Urothelium cell line (cell line): ENCODE measurements at regions not wholly inside any gene's neighbourhood (a gene's known extent, or its start where the extent isn't known, plus 50 kb on each side); places are given as distances from the start of the nearest gene placed in this dataset.

ENCODE experiments used
- DNase-seq: peaks from one replicate; pipeline ENCODE4 v3.0.0; 2011; ENCODE audit warnings: low spot score, mixed read lengths
- FAIRE-seq: peaks from 2 replicates; lab custom pipeline; 2011; peaks lifted over from hg19 to GRCh38; lab: Jason Lieb, UNC

GRCh38 chr2:242020196-242021004 lies 150.9 kb downstream of the RTP5 start:
- no peak for DNase-seq
- no peak for FAIRE-seq

- FAIRE-seq (no peak), DNase-seq (no peak)
Observed at GRCh38 chr2:242022550-242023290, 153.2 kb downstream of the RTP5 start.

DNA sequence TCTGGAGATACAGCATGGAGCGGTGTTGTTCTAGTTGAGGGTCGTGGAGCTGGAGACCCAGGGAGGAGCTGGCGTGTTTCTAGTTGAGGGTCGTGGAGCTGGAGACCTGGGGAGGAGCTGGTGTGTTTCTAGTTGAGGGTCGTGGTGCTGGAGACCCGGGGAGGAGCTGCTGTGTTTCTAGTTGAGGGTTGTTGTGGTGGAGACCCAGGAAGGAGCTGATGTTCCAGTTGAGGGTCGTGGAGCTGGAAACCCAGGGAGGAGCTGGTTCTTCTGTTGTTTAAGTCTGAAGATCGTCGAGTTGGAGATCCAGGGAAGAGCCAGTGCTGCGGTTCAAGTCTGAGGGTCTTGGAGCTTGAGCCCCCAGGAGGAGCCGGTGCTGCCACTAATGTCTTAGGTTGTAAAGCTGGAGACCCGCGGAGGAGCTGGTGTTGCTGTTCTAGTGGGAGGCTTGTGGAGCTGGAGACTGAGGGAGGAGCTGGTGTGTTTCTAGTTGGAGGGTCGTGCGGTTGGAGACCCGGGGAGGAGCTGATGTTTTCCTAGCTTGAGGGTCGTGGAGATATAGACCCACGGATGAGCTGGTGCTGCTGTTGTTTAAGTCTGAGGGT lies 155.3 kb downstream of the RTP5 start:
- FAIRE-seq (no peak), DNase-seq (no peak)

GRCh38 chr2:242027676-242028450 lies 158.3 kb downstream of the RTP5 start:
- no peak for FAIRE-seq

DNA sequence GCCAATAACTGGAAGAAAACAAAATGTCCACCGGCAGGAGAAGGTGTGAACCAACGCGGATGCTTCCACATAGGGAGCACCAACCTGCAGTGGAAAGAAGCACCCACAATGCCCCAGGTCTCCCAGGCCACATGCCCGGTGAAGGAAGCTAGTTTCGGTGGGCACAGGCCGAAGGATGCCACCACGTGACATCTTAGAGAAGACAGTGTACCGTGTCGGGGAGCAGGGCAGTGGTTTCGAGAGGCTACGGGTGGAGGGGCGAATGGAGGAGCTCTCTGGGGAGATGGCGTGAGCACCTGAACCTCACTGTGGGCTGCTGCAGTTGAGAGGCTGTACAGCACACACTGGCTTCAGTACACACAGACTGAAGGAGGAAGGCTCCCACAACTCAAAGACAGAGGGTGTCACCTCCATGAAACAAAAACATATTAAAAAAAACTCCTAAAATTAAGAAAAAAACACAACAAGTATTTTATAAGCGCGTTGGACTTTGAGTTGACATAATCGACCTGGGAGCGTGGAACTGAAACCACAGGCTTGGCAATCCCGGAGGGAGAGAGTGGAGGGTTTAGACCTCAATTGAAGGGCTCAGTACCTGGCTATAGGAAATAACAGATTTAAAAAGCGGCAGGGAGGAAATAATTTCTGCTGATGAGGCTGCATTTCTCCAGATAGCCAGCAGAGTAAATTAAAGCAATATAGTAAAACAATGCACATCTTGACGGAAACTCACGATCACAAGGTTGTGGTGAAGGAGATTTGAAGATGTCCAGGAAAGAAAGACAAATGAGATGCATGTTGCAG lies 160.1 kb downstream of the RTP5 start:
- no peak for FAIRE-seq

More at GRCh38 chr2:242027676-242028450, 158.3 kb downstream of the RTP5 start:
- no peak for DNase-seq

DNA sequence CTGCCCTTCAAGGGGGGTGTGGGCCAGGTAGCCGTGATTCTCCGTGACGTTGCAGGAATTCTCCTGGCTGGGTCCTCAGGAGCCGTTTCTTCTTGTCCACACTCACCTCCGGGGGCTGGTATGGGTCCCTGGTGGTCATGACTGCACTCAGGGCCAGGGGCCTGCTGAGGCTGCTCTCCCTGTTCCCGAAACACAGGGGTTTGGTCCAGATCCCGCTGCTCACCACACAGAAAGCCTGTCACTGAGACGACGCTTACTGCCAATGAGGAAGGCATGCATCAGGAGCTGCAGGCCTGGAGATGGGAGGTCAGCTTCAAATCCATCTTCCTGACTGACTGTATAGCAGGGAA lies 160.7 kb downstream of the RTP5 start:
- DNase-seq (no peak), FAIRE-seq (no peak)

More for the DNA sequence above, 160.1 kb downstream of the RTP5 start:
- no peak for DNase-seq

GRCh38 chr2:242030858-242031257 lies 161.3 kb downstream of the RTP5 start:
- DNase-seq (no peak), FAIRE-seq (no peak)

DNA sequence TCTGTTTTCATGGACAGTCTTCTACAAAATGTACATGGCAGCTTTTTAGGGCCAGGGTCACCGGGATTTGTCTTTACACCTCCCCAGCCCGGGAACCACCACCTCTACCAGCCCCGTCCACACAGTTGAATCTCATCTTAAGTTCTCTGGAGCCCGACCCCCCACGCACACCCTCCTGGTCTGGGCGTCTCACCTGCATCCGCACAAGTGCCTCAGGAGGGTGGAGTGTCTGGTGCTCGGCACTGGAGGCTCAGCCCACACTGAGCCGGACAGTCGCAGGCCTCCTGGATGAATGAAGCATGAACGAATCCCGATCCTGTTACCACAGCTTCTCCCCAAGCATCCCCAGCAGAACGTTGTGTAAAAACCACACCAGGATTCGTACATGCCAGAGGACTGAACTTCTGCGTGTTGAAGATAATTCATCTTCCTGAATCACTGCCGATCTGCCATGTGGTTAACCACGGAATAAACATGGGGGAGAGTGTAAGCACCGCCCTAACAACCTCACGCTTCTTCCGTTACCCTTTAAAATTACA lies 162.0 kb downstream of the RTP5 start:
- FAIRE-seq, result no peak
- DNase-seq, result peak; percentile 70

- no peak for FAIRE-seq
- no peak for DNase-seq
Observed at GRCh38 chr2:242032780-242033656, 163.5 kb downstream of the RTP5 start.

- FAIRE-seq (no peak), DNase-seq (no peak)
Observed at GRCh38 chr2:242034138-242034537, 164.6 kb downstream of the RTP5 start.

GRCh38 chr2:242034996-242035814 lies 165.7 kb downstream of the RTP5 start:
- FAIRE-seq, result no peak

GRCh38 chr2:242035858-242036652 lies 166.5 kb downstream of the RTP5 start:
- FAIRE-seq, result peak; percentile 17

More at GRCh38 chr2:242034996-242035814, 165.7 kb downstream of the RTP5 start:
- DNase-seq, result no peak

GRCh38 chr2:242036653-242036950 lies 167.1 kb downstream of the RTP5 start:
- DNase-seq, result no peak
- no peak for FAIRE-seq

More at GRCh38 chr2:242035858-242036652, 166.5 kb downstream of the RTP5 start:
- DNase-seq, result no peak

DNA sequence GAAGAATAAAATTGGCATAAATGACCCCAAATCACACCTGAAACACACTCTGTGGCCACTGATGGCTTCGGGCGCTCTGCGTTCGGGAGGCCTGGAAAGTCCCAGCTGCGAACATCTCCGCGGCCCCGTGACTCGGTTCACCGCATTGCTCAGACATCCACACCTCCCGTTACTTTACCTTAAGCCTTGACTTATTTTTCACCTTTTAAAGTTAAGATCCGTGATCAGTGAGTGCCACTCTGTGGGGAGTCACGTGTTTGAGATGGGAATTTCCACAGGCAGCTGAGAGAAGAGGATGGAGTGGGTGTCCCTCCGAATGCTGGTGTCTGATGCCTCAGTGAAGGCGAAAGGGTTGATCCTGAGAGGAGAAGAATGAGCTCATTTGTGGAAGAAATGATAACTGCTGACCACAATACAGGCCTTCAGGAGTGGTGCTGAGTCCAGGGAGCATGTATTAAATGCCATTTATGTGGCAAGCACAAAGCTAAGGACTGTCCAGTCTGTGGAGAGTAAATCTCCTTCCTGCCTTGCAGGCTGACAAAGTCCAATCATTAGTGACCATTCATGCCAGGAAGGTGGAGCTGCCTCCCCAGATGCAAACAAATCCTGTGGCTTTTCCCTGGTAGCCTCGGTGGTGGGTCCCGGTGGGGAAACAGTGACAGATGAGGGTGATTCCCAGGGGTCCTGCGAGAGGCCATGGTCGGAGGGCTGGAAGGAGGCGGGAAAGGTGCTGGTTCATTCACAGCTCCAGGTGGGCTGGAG lies 168.8 kb downstream of the RTP5 start:
- FAIRE-seq (no peak), DNase-seq (no peak)

DNA sequence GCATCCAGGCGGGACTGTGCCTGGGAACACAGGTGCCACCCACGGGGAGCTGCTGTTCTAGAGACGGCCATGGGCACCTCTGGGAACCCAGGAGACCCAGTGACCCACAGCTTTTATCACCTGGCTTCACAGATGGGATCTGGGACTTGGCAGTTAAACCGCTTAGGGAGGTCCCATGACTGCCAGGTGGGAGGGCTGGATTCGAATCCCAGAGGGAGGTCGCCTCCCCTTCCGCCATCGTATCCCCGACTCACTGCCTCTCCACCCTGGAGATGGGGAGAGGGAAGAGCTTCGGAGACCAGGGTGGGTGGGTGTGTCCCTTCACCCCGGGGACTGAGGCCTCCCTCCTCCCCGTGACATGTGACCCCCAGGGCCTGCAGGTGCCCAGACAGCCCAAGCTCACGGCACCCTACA lies 169.4 kb downstream of the RTP5 start:
- FAIRE-seq, result no peak
- DNase-seq, result no peak

DNA sequence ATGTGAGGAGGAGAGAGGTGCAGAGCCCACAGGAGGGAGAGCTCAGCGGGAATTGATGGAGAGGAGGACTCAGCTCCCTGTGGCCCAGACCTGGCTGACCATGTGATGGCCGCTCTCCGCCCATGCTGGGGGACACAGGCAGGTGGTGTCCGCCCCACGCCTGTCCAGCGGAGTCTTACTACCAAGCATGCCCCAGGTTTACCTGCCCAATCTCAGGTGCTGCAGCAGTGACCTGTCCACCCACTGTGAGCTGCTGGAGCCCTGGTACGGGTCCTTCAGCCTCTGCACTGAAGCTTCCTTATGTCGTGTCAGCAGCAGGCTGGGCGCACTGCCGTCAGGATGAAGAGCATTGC lies 170.8 kb downstream of the RTP5 start:
- FAIRE-seq (no peak), DNase-seq (no peak)

- FAIRE-seq (no peak), DNase-seq (no peak)
Observed at GRCh38 chr2:242040681-242041080, 171.2 kb downstream of the RTP5 start.
